GM18870 (cell line): ENCODE measurements at regions not wholly inside any gene's neighbourhood (a gene's known extent, or its start where the extent isn't known, plus 50 kb on each side); places are given as distances from the start of the nearest gene placed in this dataset.
A peak's percentile ranks its signal among the peaks of the same experiment; 100 is the strongest.
"Not testable (repeated sequence)": the region's sequence is repeated elsewhere in the genome, so short reads cannot be mapped to it uniquely, and the experiment has no call there.

Source experiments
- ATAC-seq: cut with Tn5 transposase; IDR thresholded peaks from one replicate; pipeline ENCODE4 v1.9.1; 2021; ENCODE audit warnings: moderate library complexity; ENCODE audit not compliant: unreplicated experiment

- ATAC-seq: no peak
Measured at GRCh38 chr5:158521995-158522394, 577.7 kb downstream of the EBF1 start.

GRCh38 chr5:158519433-158520021 lies 580.2 kb downstream of the EBF1 start:
- no peak for ATAC-seq

DNA sequence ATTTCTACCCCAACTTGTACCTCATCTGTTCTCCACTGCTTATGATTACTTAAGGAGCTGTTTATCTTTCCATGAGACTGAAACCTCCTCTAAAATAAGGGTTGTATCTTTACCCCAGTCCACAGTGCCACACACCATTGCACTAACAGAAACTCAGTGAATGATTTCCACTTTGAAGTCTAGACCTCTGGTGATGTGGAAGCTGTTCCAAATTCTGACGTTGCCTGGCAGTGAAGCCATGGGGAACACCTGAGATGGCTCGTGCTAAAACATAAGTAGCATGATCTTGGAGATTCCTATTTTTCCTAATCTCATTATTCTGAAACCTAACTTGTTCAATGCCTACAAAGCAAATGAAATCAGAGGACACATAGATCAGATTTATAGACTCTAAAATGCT lies 583.2 kb downstream of the EBF1 start:
- ATAC-seq: no peak

GRCh38 chr5:158514986-158515359 lies 584.7 kb downstream of the EBF1 start:
- ATAC-seq: no peak

DNA sequence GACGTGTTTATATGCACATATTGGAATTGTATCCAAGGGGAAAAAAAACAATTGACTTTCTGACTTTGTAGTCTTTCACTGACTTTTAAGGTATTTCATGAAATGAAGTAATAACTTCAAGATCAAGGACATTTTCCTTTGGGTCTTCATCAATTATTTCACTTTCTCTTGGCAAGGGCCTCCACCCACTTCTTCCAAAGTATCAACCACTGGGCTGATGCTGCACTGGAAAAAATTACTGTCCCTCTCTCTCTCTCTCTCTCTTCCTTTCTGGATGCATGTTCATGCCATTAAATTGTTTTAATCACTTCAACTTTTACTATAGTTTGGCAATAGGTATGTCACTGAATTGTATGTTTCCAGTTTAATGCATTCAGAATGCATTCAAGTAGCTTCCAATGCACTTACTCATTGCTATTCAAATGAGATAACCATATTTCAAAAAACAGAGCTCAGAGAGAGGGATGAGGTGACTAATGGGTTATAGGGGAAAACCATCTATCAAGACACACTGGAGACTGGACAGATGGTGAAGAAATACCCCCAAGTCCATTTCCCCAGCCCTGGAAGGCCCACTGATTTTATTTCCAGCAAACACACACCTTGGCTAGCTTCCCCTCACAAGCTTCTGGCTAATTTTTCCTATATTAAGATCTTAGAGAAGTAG lies 585.3 kb downstream of the EBF1 start:
- no peak for ATAC-seq

GRCh38 chr5:158513490-158514318 lies 586.0 kb downstream of the EBF1 start:
- no peak for ATAC-seq

GRCh38 chr5:158511454-158511853 lies 588.3 kb downstream of the EBF1 start:
- ATAC-seq: peak; percentile 70

- ATAC-seq: no peak
Measured at GRCh38 chr5:158510479-158510878, 589.2 kb downstream of the EBF1 start.

GRCh38 chr5:158506648-158507047 lies 593.1 kb downstream of the EBF1 start:
- ATAC-seq: no peak

GRCh38 chr5:158502686-158503085 lies 597.0 kb downstream of the EBF1 start:
- ATAC-seq: no peak

- no peak for ATAC-seq
Measured at GRCh38 chr5:158499892-158500418, 599.8 kb downstream of the EBF1 start.

- no peak for ATAC-seq
Measured at GRCh38 chr5:158499075-158499891, 600.4 kb downstream of the EBF1 start.

DNA sequence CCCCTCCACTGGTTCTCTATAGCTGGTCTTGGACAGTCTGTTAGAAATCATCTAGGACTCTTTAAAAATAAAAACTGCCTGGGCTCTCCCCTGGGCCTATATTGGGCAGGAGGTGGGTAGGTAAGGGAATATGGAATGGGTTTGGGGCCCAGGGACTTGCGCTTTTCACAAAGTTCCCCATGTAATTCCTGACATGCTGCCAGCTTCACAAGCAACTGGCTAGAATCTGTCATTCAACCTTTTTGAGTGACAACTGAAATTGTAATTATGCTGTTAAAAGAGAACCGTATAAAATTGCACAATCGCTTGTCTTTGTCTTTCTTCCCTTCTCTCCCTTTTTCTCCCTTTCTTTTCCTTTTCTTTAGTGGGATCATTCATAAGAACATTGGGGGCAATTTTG lies 603.1 kb downstream of the EBF1 start:
- ATAC-seq: no peak

DNA sequence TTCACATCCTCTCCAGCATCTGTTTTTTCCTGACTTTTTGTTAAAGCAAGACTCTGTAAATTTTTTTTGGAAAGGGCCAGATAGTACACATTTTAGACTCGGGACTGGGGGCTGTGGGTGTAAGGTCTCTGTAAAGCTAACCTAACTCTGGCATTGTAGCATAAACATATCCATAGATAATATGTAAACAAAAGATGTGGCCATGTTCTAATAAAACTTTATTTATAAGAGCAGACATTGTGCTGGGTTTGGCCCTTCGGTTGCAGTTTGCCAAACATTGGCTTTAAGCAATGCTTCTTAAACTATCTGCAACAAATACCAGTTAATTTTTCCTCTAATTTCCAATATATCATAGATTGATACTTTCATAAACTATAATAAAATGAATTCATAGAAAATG lies 605.2 kb downstream of the EBF1 start:
- no peak for ATAC-seq

- ATAC-seq: not testable (repeated sequence)
Measured at GRCh38 chr5:158494044-158494443, 605.7 kb downstream of the EBF1 start.

GRCh38 chr5:158492841-158493242 lies 606.9 kb downstream of the EBF1 start:
- ATAC-seq: no peak

DNA sequence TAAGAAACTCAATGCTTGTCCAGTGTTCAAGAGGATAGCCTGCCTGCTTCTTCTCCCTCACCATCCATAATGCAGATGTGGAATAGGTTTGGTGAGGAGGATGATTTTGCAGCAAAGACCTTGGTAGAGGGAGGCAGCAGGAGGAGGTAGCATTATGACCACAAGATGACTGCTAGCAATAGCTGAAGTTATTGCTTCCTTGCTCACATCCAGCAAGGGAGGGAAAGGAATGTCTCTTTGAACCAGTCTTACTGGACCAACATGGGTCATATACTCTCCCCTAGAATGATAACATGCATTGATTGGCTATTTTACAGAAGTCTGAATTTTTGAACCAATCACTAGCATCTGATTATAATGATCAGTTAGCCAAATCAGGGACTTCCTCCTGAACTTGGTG lies 607.6 kb downstream of the EBF1 start:
- no peak for ATAC-seq

- ATAC-seq: no peak
Measured at GRCh38 chr5:158487664-158488063, 612.1 kb downstream of the EBF1 start.

- no peak for ATAC-seq
Measured at GRCh38 chr5:158487156-158487555, 612.6 kb downstream of the EBF1 start.

DNA sequence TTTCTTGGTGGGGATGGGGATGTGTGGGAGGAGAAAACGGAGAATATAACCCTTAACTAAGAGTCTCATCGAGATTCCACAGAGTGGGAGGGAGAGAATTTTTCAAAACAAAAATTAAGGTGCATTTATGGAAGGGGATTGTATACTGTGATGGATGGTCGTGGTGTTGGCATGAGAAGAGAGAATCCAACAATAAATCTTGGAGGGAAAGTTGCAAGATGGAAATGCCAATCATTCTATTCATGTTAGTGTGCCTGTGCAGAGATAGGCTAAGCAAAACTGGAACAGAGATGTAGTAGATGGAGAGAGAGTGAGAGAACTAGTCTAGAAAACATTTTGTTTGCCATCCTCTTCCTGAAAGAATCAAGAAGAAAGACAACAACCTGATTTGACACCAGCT lies 613.1 kb downstream of the EBF1 start:
- no peak for ATAC-seq

GRCh38 chr5:158485604-158486081 lies 614.1 kb downstream of the EBF1 start:
- ATAC-seq: no peak
